Fibroblast of villous mesenchyme (primary cell): ENCODE measurements at regions not wholly inside any gene's neighbourhood (a gene's known extent, or its start where the extent isn't known, plus 50 kb on each side); places are given as distances from the start of the nearest gene placed in this dataset.

Experiments
- DNase-seq: peaks from one replicate; pipeline ENCODE4 v3.0.0-alpha.2; 2010; ENCODE audit warnings: low read depth
- H3K4me3 ChIP-seq: 2 replicates; pipeline ENCODE4 v1.5.1; 2011; ENCODE audit warnings: low read depth, mild to moderate bottlenecking, low read length
- CTCF ChIP-seq: IDR thresholded peaks from 2 replicates; pipeline ENCODE4 v1.5.1; 2012; ENCODE audit warnings: low read depth, mild to moderate bottlenecking, low read length; ENCODE audit not compliant: insufficient read depth

- no peak for TF ChIP-seq CTCF
- no peak overlapping the region for H3K4me3 ChIP-seq
- no peak for DNase-seq
Measured at GRCh38 chr4:65018313-65018712, 609.1 kb upstream of the TECRL start.

GRCh38 chr4:65014078-65014477 is 604.8 kb upstream of the TECRL start:
- TF ChIP-seq CTCF = no peak

GRCh38 chr4:65007841-65008439 is 598.7 kb upstream of the TECRL start:
- no peak overlapping the region for H3K4me3 ChIP-seq
- DNase-seq = peak; percentile 26
- TF ChIP-seq CTCF = peak; percentile 38

More at GRCh38 chr4:65014078-65014477, 604.8 kb upstream of the TECRL start:
- H3K4me3 ChIP-seq = no peak overlapping the region
- no peak for DNase-seq

GRCh38 chr4:64975177-64975576 is 565.9 kb upstream of the TECRL start:
- no peak for DNase-seq
- H3K4me3 ChIP-seq = no peak overlapping the region
- no peak for TF ChIP-seq CTCF

GRCh38 chr4:64969081-64969480 is 559.8 kb upstream of the TECRL start:
- H3K4me3 ChIP-seq = no peak overlapping the region
- DNase-seq = no peak
- no peak for TF ChIP-seq CTCF

GRCh38 chr4:64967286-64967685 is 558.0 kb upstream of the TECRL start:
- TF ChIP-seq CTCF = no peak
- no peak for DNase-seq
- no peak overlapping the region for H3K4me3 ChIP-seq

GRCh38 chr4:64960516-64960915 is 551.3 kb upstream of the TECRL start:
- no peak for DNase-seq
- TF ChIP-seq CTCF = no peak
- no peak overlapping the region for H3K4me3 ChIP-seq
